ENCODE measurements at regions not wholly inside any gene's neighbourhood (a gene's known extent, or its start where the extent isn't known, plus 50 kb on each side); places are given as distances from the start of the nearest gene placed in this dataset.

DNA sequence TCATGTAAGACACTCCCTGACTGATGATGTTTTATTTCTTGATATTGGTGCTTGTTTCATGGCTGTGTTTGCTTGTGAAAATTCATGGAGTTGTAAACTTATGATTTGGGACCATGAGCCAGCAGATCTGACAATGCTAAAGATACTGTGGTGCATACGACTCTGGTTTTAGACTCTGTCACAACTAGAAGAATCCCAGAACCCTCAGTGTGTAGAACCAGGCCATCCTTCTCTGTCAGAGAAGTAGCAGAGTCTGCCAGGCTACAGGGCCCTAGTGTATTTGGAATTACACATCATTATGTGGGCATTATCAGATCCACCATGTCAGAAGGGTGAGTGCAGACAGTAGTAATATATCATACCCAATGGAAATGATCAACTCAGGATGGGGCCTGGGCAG lies 209.8 kb upstream of the POU2AF2 start:
- Histone ChIP-seq H3K27me3 (ENCODE audit: control insufficient read depth, insufficient read depth, low read length) (no peaks in the 10 kb centered on the region), H3K79me2 (no peaks in the 10 kb centered on the region), H2AFZ (no peak overlapping the region), H3K9ac (no peak overlapping the region), H3K4me1 (no peaks in the 10 kb centered on the region), H3K4me2 (ENCODE audit: low read length) (no peak overlapping the region), H3K4me3 (ENCODE audit: low read depth, low read length) (no peak overlapping the region), H3K27ac (no peak overlapping the region), H3K36me3 (ENCODE audit: control insufficient read depth, insufficient read depth, low read length) (no peaks in the 10 kb centered on the region), H3K9me3 (ENCODE audit: control insufficient read depth, low read length) (no peaks in the 10 kb centered on the region)
- TF ChIP-seq, protein P1, sequence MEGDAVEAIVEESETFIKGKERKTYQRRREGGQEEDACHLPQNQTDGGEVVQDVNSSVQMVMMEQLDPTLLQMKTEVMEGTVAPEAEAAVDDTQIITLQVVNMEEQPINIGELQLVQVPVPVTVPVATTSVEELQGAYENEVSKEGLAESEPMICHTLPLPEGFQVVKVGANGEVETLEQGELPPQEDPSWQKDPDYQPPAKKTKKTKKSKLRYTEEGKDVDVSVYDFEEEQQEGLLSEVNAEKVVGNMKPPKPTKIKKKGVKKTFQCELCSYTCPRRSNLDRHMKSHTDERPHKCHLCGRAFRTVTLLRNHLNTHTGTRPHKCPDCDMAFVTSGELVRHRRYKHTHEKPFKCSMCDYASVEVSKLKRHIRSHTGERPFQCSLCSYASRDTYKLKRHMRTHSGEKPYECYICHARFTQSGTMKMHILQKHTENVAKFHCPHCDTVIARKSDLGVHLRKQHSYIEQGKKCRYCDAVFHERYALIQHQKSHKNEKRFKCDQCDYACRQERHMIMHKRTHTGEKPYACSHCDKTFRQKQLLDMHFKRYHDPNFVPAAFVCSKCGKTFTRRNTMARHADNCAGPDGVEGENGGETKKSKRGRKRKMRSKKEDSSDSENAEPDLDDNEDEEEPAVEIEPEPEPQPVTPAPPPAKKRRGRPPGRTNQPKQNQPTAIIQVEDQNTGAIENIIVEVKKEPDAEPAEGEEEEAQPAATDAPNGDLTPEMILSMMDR (IDR thresholded peaks at IDR 0.05) = no peak

DNA sequence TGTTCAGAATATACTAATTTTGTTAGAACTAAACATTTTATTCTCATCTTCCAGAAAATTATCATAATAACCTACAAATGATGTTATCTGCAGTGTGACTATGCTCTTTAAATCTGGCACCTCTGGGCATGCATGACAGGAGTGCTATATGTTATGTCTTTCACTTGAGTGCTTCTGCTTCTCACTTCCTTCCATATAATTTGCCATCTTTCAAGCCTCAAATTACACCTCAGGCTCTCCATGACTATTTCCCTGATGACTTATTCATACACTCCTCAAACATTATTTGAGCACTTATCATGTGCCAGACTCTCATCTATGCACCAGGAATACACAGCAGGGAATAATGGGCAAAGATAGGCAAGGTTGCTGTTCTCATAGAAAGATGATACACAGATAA lies 219.3 kb upstream of the POU2AF2 start:
- H3K27me3 ChIP-seq (ENCODE audit: control insufficient read depth, insufficient read depth, low read length) = no peaks in the 10 kb centered on the region

DNA sequence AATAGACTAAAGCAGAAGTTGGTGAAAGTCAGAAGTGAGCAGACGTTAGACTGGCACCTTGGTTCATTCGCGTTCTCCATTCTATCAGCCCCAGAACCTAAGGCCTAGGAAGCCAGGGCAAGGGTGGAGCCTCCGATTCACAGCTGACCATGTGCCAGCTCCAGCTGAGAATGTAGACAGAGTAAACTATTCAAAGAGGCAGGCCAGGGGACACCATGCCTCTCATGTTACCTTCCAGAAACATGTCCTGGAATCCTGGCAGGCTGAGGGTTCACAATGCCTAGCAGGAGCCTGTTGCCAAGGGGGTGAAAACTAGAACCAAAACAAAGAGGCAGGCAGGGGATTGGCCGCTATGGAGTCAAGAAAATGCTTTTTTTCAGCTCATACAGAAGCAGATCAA lies 224.4 kb upstream of the POU2AF2 start:
- Histone ChIP-seq H3K36me3 (ENCODE audit: control insufficient read depth, insufficient read depth, low read length) (no peaks in the 10 kb centered on the region), H2AFZ (no peak overlapping the region), H3K79me2 (no peaks in the 10 kb centered on the region), H3K27me3 (ENCODE audit: control insufficient read depth, insufficient read depth, low read length) (no peaks in the 10 kb centered on the region), H3K9ac (no peak overlapping the region), H3K27ac (no peak overlapping the region), H3K4me3 (ENCODE audit: low read depth, low read length) (no peak overlapping the region), H3K9me3 (ENCODE audit: control insufficient read depth, low read length) (no peaks in the 10 kb centered on the region), H3K4me1 (no peaks in the 10 kb centered on the region), H3K4me2 (ENCODE audit: low read length) (no peak overlapping the region)
- TF ChIP-seq, protein P1 (IDR thresholded peaks at IDR 0.05) = no peak

More for the DNA sequence above, 219.3 kb upstream of the POU2AF2 start:
- Histone ChIP-seq H3K27ac (no peak overlapping the region), H3K36me3 (ENCODE audit: control insufficient read depth, insufficient read depth, low read length) (no peaks in the 10 kb centered on the region), H3K4me3 (ENCODE audit: low read depth, low read length) (no peak overlapping the region), H3K79me2 (no peaks in the 10 kb centered on the region), H3K4me2 (ENCODE audit: low read length) (no peak overlapping the region), H3K9me3 (ENCODE audit: control insufficient read depth, low read length) (no peaks in the 10 kb centered on the region), H3K4me1 (no peaks in the 10 kb centered on the region), H3K9ac (no peak overlapping the region), H2AFZ (no peak overlapping the region)
- TF ChIP-seq, protein P1 (IDR thresholded peaks at IDR 0.05) = no peak

DNA sequence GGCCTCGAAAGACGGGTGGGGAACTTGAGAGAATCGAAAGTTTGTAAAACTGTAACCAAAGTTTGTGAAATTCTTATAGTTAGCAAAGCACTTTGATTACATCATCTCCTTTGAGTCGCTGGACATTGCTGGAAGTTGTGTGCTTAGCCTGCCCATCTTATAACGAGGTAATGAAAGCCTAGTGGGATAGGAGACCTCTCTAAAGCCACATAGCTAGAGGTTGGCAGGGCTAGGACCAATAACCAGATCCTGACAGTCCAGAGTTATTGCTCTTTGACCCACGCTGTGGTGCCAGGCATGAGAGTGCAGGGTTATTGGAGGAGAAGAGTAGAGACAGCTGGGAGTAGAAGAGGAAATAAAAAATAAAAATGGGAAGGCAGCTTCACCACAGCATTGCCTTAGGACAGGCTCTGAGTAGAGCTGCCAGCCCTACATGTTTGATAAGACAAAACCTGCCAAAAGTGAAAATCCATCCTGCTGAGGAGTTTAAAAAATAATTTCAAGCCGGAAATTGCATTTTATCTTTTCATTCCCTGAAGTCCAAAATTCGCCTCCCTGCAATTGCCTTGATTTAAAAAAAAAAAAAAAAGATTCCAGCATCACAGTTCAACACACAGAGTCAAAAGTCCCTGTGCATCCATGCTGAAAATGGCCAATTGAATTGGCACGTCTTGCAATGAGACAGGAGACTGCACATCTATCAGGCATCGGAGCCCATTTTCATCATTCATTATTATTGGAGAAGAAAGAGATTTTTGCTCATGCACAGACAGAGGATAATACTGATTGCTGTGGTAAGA lies 225.5 kb upstream of the POU2AF2 start:
- Histone ChIP-seq H2AFZ (no peak overlapping the region), H3K4me3 (ENCODE audit: low read depth, low read length) (no peak overlapping the region), H3K27me3 (ENCODE audit: control insufficient read depth, insufficient read depth, low read length) (no peaks in the 10 kb centered on the region), H3K4me1 (no peaks in the 10 kb centered on the region), H3K36me3 (ENCODE audit: control insufficient read depth, insufficient read depth, low read length) (no peaks in the 10 kb centered on the region), H3K4me2 (ENCODE audit: low read length) (no peak overlapping the region), H3K9me3 (ENCODE audit: control insufficient read depth, low read length) (no peaks in the 10 kb centered on the region), H3K9ac (no peak overlapping the region), H3K27ac (no peak overlapping the region), H3K79me2 (no peaks in the 10 kb centered on the region)
- TF ChIP-seq, protein P1 (IDR thresholded peaks at IDR 0.05) = no peak

DNA sequence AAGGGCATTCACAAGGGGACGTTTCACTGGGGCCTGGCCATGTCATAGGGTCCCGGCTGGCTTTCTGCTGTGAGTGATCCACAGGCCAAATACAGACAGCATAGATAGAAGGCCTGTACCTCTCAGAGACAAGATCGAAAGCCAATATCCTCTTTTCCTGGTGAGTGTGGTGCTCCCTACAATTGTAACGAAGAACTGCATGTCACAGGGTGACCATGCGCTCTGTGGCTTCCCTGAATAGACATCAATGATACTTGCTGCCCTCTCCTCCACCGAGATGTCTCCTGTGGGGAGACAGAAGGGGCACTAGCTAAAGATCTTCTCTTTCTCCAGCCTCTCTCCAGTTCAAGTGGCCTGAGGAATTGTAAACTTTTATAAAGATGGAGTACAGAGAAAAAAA lies 226.1 kb upstream of the POU2AF2 start:
- TF ChIP-seq, protein P1 (IDR thresholded peaks at IDR 0.05) = no peak
- no peak overlapping the region for H3K9ac ChIP-seq
- no peak overlapping the region for H3K4me2 ChIP-seq (ENCODE audit: low read length)
- no peaks in the 10 kb centered on the region for H3K4me1 ChIP-seq
- H3K4me3 ChIP-seq (ENCODE audit: low read depth, low read length) = no peak overlapping the region
- no peaks in the 10 kb centered on the region for H3K79me2 ChIP-seq
- no peak overlapping the region for H3K27ac ChIP-seq
- no peaks in the 10 kb centered on the region for H3K9me3 ChIP-seq (ENCODE audit: control insufficient read depth, low read length)
- H2AFZ ChIP-seq = no peak overlapping the region
- H3K36me3 ChIP-seq (ENCODE audit: control insufficient read depth, insufficient read depth, low read length) = no peaks in the 10 kb centered on the region
- no peaks in the 10 kb centered on the region for H3K27me3 ChIP-seq (ENCODE audit: control insufficient read depth, insufficient read depth, low read length)
